SK-N-SH treated with all-trans-retinoic acid at 6 μM for 48 hours (cell line): ENCODE measurements at regions not wholly inside any gene's neighbourhood (a gene's known extent, or its start where the extent isn't known, plus 50 kb on each side); places are given as distances from the start of the nearest gene placed in this dataset.

Experiments used
- BACH2 ChIP-seq: fragments of 250-450 bp; sonication (Bioruptor Pico); IDR thresholded peaks from 2 replicates; pipeline ENCODE4 v1.9.0; 2021; ENCODE audit warnings: mild to moderate bottlenecking, borderline replicate concordance
- CREB5 ChIP-seq: fragments of 250-450 bp; sonication (Bioruptor Pico); IDR thresholded peaks from 2 replicates; pipeline ENCODE4 v1.5.1; 2020; ENCODE audit warnings: low read depth, mild to moderate bottlenecking, moderate library complexity
- CSDC2 ChIP-seq: fragments of 250-450 bp; sonication (Bioruptor Pico); IDR thresholded peaks from 2 replicates; pipeline ENCODE4 v1.5.0; 2020; ENCODE audit warnings: mild to moderate bottlenecking, moderate library complexity
- CSRNP3 ChIP-seq: fragments of 250-450 bp; sonication (Bioruptor Pico); IDR thresholded peaks from 2 replicates; pipeline ENCODE4 v1.5.1; 2021; ENCODE audit warnings: mild to moderate bottlenecking, moderate library complexity
- ESRRG ChIP-seq: fragments of 250-450 bp; sonication (Bioruptor Pico); IDR thresholded peaks from 2 replicates; pipeline ENCODE4 v1.6.1; 2021; ENCODE audit warnings: mild to moderate bottlenecking
- PATZ1 ChIP-seq: fragments of 250-450 bp; sonication (Bioruptor Pico); IDR thresholded peaks from 2 replicates; pipeline ENCODE4 v1.8.0; 2020; ENCODE audit warnings: mild to moderate bottlenecking, moderate library complexity, borderline replicate concordance
- SNAI2 ChIP-seq: fragments of 250-450 bp; sonication (Bioruptor Pico); IDR thresholded peaks from 2 replicates; pipeline ENCODE4 v1.5.0; 2020; ENCODE audit warnings: mild to moderate bottlenecking, moderate library complexity
- TCF4 ChIP-seq: fragments of 250-450 bp; sonication (Bioruptor Pico); IDR thresholded peaks from 2 replicates; pipeline ENCODE4 v1.8.0; 2021; ENCODE audit warnings: mild to moderate bottlenecking, moderate library complexity, borderline replicate concordance
- TOX ChIP-seq: fragments of 250-450 bp; sonication (Bioruptor Pico); IDR thresholded peaks from 2 replicates; pipeline ENCODE4 v1.8.0; 2021; ENCODE audit warnings: mild to moderate bottlenecking, moderate library complexity, borderline replicate concordance
- ZC3H10 ChIP-seq: fragments of 250-450 bp; sonication (Bioruptor Pico); IDR thresholded peaks from 2 replicates; pipeline ENCODE4 v1.5.1; 2021; ENCODE audit warnings: mild to moderate bottlenecking, moderate library complexity
- ZFP30 ChIP-seq: fragments of 450-650 bp; formaldehyde crosslinking; IDR thresholded peaks from 2 replicates; pipeline ENCODE4 v1.5.0; 2022; ENCODE audit warnings: mild to moderate bottlenecking, moderate library complexity
- ZNF70 ChIP-seq: fragments of 450-650 bp; formaldehyde crosslinking; IDR thresholded peaks from 2 replicates; pipeline ENCODE4 v1.5.0; 2020; ENCODE audit warnings: mild to moderate bottlenecking, moderate library complexity
- ZNF8 ChIP-seq: fragments of 450-650 bp; formaldehyde crosslinking; IDR thresholded peaks from 2 replicates; pipeline ENCODE4 v1.5.0; 2020; ENCODE audit warnings: mild to moderate bottlenecking, moderate library complexity

- TF ChIP-seq TOX (CRISPR knock-in tag) (no peak), PATZ1 (no peak), ZC3H10 (no peak), CSRNP3 (CRISPR knock-in tag) (no peak), ESRRG (CRISPR knock-in tag) (no peak), ZFP30 (CRISPR knock-in tag) (no peak), CREB5 (CRISPR knock-in tag) (no peak), ZNF70 (CRISPR knock-in tag) (no peak), CSDC2 (CRISPR knock-in tag) (no peak), SNAI2 (CRISPR knock-in tag) (no peak), BACH2 (CRISPR knock-in tag) (no peak), ZNF8 (CRISPR knock-in tag) (no peak), TCF4 (CRISPR knock-in tag) (no peak)
Measured at GRCh38 chr2:220593526-220593925, 966.1 kb downstream of the SLC4A3 start.
